ENCODE measurements at regions not wholly inside any gene's neighbourhood (a gene's known extent, or its start where the extent isn't known, plus 50 kb on each side); places are given as distances from the start of the nearest gene placed in this dataset.

GRCh38 chr5:115413651-115414050 is 117.2 kb upstream of the CCDC112 start:
- Histone ChIP-seq H3K9me3 (ENCODE audit: control insufficient read depth, low read depth, low read length) (no peaks in the 10 kb centered on the region), H3K36me3 (ENCODE audit: control insufficient read depth, insufficient read depth, low read length) (no peaks in the 10 kb centered on the region), H3K4me1 (ENCODE audit: control insufficient read depth, insufficient read depth, low read length) (peaks cover 8% of the 10 kb centered on the region), H3K27me3 (ENCODE audit: control insufficient read depth, insufficient read depth, low read length) (no peaks in the 10 kb centered on the region), H3K27ac (ENCODE audit: low read length) (peak overlapping the region; percentile 81), H3K4me3 (ENCODE audit: low read length) (no peak overlapping the region)
- DNase-seq: no peak
- no CpG with 5 or more reads among the region's 1 CpG for WGBS (ENCODE audit: insufficient coverage, low lambda C conversion rate)

DNA sequence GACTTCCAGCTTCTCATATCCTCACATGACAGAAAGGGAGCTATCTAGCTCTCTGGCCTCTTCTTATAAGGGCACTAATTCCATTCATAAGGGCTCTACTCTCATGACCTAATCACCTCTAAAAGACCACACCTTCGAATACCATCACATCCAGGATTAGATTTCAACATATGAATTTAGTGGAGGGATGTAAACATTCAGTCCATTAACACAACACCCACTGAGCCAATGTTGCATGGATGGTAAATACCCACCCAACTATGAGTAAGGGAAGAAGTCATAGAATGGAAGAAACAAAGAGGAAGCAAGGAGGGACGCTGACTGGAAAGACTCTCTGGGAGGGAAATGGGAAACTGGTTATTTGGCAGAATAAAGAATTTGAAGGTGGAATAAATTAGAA is 112.6 kb upstream of the CCDC112 start:
- Histone ChIP-seq H3K27ac (ENCODE audit: low read length) (no peak overlapping the region), H3K4me3 (ENCODE audit: low read length) (no peak overlapping the region), H3K27me3 (ENCODE audit: control insufficient read depth, insufficient read depth, low read length) (no peaks in the 10 kb centered on the region), H3K9me3 (ENCODE audit: control insufficient read depth, low read depth, low read length) (no peaks in the 10 kb centered on the region), H3K4me1 (ENCODE audit: control insufficient read depth, insufficient read depth, low read length) (no peaks in the 10 kb centered on the region), H3K36me3 (ENCODE audit: control insufficient read depth, insufficient read depth, low read length) (no peaks in the 10 kb centered on the region)
- DNase-seq: no peak
- WGBS (ENCODE audit: insufficient coverage, low lambda C conversion rate): 87% methylated on average over 2 of the region's 2 CpGs

DNA sequence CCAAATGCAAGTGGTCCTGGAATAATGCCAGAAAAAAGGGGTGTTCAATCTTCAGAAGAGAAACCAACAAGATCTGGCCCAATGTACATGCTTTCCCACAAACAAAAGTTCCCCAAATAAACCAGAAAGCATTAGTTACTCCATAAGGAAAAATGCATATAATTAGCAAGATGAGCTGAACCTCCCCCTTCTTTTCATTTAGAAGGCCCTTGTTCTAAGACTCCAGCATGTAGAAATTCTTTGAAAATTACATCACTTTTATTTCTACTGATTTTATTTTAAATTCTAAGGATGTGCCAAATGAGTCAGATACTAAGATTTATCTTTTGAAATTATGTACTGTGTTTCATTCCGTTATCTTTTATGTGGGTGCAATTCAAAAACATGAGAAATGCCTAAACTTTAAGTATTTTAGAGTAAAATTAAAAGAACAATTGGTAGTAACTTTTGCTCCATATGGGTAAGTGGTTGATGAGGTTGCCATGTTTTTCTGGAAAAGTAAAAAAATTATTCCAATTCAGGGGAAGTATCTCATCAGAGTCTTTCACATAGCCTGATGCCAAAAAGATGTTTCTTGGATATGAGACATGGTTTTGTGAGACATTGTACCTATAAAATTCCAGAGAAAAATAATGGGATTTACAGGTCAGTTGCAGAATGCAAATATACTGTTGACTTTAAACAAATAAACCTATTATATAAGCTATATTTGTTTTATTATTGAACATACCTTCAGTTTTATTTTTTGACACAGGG is 106.5 kb upstream of the CCDC112 start:
- 80% methylated on average over 1 of the region's 1 CpG for WGBS (ENCODE audit: insufficient coverage, low lambda C conversion rate)
- H3K36me3 ChIP-seq (ENCODE audit: control insufficient read depth, insufficient read depth, low read length): no peaks in the 10 kb centered on the region
- H3K27ac ChIP-seq (ENCODE audit: low read length): no peak overlapping the region
- H3K4me1 ChIP-seq (ENCODE audit: control insufficient read depth, insufficient read depth, low read length): no peaks in the 10 kb centered on the region
- no peak for DNase-seq
- H3K9me3 ChIP-seq (ENCODE audit: control insufficient read depth, low read depth, low read length): no peaks in the 10 kb centered on the region
- no peaks in the 10 kb centered on the region for H3K27me3 ChIP-seq (ENCODE audit: control insufficient read depth, insufficient read depth, low read length)
- H3K4me3 ChIP-seq (ENCODE audit: low read length): no peak overlapping the region

DNA sequence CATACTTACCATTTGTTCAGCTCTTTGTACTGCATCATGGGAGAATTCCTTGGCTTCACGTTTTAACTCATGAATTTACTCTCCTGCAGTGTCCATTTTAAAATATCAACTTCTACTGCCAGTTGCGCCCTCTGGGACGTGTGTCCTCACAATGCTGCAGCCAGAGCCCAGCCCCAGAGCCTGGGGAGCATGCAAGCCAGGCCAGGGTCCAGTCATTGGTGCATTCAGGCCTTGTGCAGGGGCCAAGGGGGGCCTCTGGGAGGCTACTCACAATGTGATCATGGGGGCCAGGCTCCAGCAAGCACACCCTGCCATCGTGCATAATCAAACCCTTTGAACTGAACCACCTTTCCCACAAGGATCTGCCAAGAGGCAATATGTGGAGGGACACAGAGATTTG is 105.6 kb upstream of the CCDC112 start:
- no peak overlapping the region for H3K4me3 ChIP-seq (ENCODE audit: low read length)
- H3K4me1 ChIP-seq (ENCODE audit: control insufficient read depth, insufficient read depth, low read length): no peaks in the 10 kb centered on the region
- H3K27me3 ChIP-seq (ENCODE audit: control insufficient read depth, insufficient read depth, low read length): no peaks in the 10 kb centered on the region
- H3K36me3 ChIP-seq (ENCODE audit: control insufficient read depth, insufficient read depth, low read length): no peaks in the 10 kb centered on the region
- 0% methylated on average over 1 of the region's 4 CpGs for WGBS (ENCODE audit: insufficient coverage, low lambda C conversion rate)
- no peak for DNase-seq
- H3K27ac ChIP-seq (ENCODE audit: low read length): no peak overlapping the region
- H3K9me3 ChIP-seq (ENCODE audit: control insufficient read depth, low read depth, low read length): no peaks in the 10 kb centered on the region

DNA sequence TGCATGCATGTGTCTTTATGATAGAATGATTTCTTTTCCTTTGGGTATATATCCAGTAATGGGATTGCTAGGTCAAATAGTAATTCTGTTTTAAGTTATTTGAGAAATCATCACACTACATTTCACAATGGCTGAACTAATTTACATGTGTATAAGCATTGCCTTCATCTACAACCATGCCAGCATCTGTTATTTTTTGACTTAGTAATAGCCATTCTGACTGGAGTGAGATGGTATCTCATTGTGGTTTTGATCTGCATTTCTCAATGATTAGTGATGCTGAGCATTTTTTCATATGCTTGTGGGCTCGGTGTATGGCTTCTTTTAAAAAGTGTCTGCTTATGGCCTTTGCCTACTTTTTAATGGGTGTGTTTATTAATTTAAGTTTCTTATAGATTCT is 102.3 kb upstream of the CCDC112 start:
- no peaks in the 10 kb centered on the region for H3K9me3 ChIP-seq (ENCODE audit: control insufficient read depth, low read depth, low read length)
- H3K27ac ChIP-seq (ENCODE audit: low read length): no peak overlapping the region
- WGBS (ENCODE audit: insufficient coverage, low lambda C conversion rate): 86% methylated on average over 1 of the region's 1 CpG
- H3K4me1 ChIP-seq (ENCODE audit: control insufficient read depth, insufficient read depth, low read length): peaks cover 4% of the 10 kb centered on the region
- no peaks in the 10 kb centered on the region for H3K36me3 ChIP-seq (ENCODE audit: control insufficient read depth, insufficient read depth, low read length)
- no peak for DNase-seq
- H3K4me3 ChIP-seq (ENCODE audit: low read length): no peak overlapping the region
- no peaks in the 10 kb centered on the region for H3K27me3 ChIP-seq (ENCODE audit: control insufficient read depth, insufficient read depth, low read length)

GRCh38 chr5:115396688-115397087 is 100.2 kb upstream of the CCDC112 start:
- WGBS (ENCODE audit: insufficient coverage, low lambda C conversion rate): 100% methylated on average over 1 of the region's 2 CpGs
- no peaks in the 10 kb centered on the region for H3K9me3 ChIP-seq (ENCODE audit: control insufficient read depth, low read depth, low read length)
- no peak overlapping the region for H3K4me3 ChIP-seq (ENCODE audit: low read length)
- H3K27ac ChIP-seq (ENCODE audit: low read length): no peak overlapping the region
- no peaks in the 10 kb centered on the region for H3K27me3 ChIP-seq (ENCODE audit: control insufficient read depth, insufficient read depth, low read length)
- DNase-seq: no peak
- H3K36me3 ChIP-seq (ENCODE audit: control insufficient read depth, insufficient read depth, low read length): no peaks in the 10 kb centered on the region
- H3K4me1 ChIP-seq (ENCODE audit: control insufficient read depth, insufficient read depth, low read length): peaks cover 4% of the 10 kb centered on the region

DNA sequence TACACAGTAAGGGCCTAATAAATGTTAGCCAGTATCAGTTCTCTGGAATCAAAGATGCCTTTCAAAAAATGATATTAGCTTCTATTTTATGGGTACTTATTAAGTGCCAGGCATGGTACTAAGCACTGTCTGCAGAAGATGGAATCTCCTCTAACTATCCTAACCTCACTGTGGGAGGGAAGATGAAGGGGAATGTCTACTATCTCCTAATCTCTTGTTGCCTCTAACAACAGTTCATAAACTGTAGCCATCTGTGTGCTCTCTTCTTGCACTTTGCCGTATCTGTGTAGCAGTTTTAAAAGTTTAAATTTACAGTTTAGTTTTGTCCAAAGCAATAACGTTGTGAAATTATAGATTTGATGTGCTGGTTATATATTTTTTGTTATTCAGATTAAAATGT is 99.6 kb upstream of the CCDC112 start:
- peaks cover 4% of the 10 kb centered on the region for H3K4me1 ChIP-seq (ENCODE audit: control insufficient read depth, insufficient read depth, low read length)
- no peak overlapping the region for H3K27ac ChIP-seq (ENCODE audit: low read length)
- H3K4me3 ChIP-seq (ENCODE audit: low read length): no peak overlapping the region
- no peaks in the 10 kb centered on the region for H3K36me3 ChIP-seq (ENCODE audit: control insufficient read depth, insufficient read depth, low read length)
- H3K9me3 ChIP-seq (ENCODE audit: control insufficient read depth, low read depth, low read length): no peaks in the 10 kb centered on the region
- WGBS (ENCODE audit: insufficient coverage, low lambda C conversion rate): 25% methylated on average over 2 of the region's 2 CpGs
- peak in 1 of 2 donors; percentile 26 for DNase-seq
- no peaks in the 10 kb centered on the region for H3K27me3 ChIP-seq (ENCODE audit: control insufficient read depth, insufficient read depth, low read length)

DNA sequence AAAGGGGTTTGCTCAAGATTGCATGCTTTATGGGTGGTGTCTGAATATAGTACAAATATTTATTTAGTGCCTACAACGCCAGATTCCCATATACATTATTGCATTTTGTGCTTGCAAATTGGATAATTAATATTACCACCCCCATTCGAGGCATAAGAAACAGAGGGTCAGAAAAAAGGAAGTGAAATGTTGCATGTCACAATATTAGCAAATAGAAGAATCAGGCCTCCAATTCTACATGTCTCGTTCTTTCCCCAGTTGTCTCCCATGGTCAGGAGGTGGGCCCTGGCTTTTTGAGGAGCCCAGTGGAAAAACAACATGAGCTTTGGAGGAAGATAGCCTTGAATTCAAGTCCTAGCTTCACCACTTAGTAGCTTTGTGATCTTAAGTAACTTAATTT is 98.1 kb upstream of the CCDC112 start:
- no peaks in the 10 kb centered on the region for H3K9me3 ChIP-seq (ENCODE audit: control insufficient read depth, low read depth, low read length)
- no peaks in the 10 kb centered on the region for H3K27me3 ChIP-seq (ENCODE audit: control insufficient read depth, insufficient read depth, low read length)
- DNase-seq: no peak
- no peaks in the 10 kb centered on the region for H3K36me3 ChIP-seq (ENCODE audit: control insufficient read depth, insufficient read depth, low read length)
- H3K4me3 ChIP-seq (ENCODE audit: low read length): no peak overlapping the region
- H3K27ac ChIP-seq (ENCODE audit: low read length): no peak overlapping the region
- WGBS (ENCODE audit: insufficient coverage, low lambda C conversion rate): 80% methylated on average over 1 of the region's 3 CpGs
- peaks cover 4% of the 10 kb centered on the region for H3K4me1 ChIP-seq (ENCODE audit: control insufficient read depth, insufficient read depth, low read length)

DNA sequence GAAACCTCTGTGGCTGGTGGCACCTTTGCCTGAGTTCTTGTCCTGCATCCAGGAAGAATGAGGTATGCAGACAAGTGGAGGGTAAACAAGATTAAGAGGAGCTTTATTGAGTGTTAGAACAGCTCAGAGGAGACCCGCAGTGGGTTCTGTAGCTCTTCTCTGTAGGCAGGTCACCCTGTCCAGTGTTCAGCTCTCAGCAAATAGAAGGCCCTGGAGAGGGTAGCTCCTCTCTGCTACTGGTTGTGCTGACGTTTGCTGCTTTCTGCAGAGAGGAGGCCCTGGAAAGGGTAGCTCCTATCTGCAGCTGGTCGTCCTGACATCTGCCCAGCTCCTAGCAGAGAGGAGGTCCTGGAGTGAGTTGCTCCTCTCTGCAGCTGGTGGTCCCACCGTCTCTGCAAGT is 96.8 kb upstream of the CCDC112 start:
- Histone ChIP-seq H3K4me1 (ENCODE audit: control insufficient read depth, insufficient read depth, low read length) (peaks cover 4% of the 10 kb centered on the region), H3K9me3 (ENCODE audit: control insufficient read depth, low read depth, low read length) (no peaks in the 10 kb centered on the region), H3K27ac (ENCODE audit: low read length) (no peak overlapping the region), H3K27me3 (ENCODE audit: control insufficient read depth, insufficient read depth, low read length) (no peaks in the 10 kb centered on the region), H3K36me3 (ENCODE audit: control insufficient read depth, insufficient read depth, low read length) (no peaks in the 10 kb centered on the region), H3K4me3 (ENCODE audit: low read length) (no peak overlapping the region)
- WGBS (ENCODE audit: insufficient coverage, low lambda C conversion rate): no CpG with 5 or more reads among the region's 4 CpGs
- peak in 1 of 2 donors; percentile 27 for DNase-seq

DNA sequence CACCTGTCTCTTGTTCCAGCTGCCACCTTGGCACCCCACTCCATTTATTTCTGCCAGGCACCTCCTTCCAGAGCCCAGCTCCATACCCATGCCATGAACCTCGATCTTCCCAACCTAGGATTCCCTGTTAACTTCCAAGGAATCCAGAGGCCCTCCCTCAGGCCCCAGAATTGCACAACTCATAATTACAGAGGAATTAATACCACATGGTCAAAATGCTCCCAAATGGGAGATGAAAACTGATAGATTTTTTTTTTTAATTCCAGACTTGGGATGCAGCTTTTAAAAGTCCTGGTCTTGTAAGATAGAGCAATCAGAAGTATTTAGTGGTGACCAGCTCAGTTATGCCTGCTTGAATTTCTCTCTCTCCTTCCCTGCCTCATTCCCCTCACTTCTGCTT is 96.2 kb upstream of the CCDC112 start:
- Histone ChIP-seq H3K27me3 (ENCODE audit: control insufficient read depth, insufficient read depth, low read length) (no peaks in the 10 kb centered on the region), H3K4me3 (ENCODE audit: low read length) (no peak overlapping the region), H3K27ac (ENCODE audit: low read length) (no peak overlapping the region), H3K9me3 (ENCODE audit: control insufficient read depth, low read depth, low read length) (no peaks in the 10 kb centered on the region), H3K36me3 (ENCODE audit: control insufficient read depth, insufficient read depth, low read length) (no peaks in the 10 kb centered on the region), H3K4me1 (ENCODE audit: control insufficient read depth, insufficient read depth, low read length) (peaks cover 4% of the 10 kb centered on the region)
- no CpG with 5 or more reads among the region's 1 CpG for WGBS (ENCODE audit: insufficient coverage, low lambda C conversion rate)
- no peak for DNase-seq

DNA sequence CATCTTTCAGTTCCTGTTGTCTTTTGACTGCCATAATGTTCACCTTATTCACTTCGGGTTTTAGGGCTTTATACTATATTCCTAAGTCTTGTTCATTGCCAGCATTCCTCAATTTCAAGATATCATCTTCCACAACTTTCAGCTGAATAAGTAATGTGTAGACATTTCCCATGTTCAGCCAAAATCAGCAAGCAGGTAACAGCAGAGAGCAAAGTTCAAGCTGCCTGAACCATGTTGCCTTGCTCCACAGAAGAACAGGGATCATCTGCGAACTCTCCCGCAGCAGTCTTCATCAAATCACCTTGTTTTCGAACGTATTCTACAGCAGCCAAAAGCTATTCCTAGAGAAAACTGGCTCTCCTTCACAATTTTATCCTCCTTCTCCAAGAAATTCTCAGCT is 95.3 kb upstream of the CCDC112 start:
- WGBS (ENCODE audit: insufficient coverage, low lambda C conversion rate): 94% methylated on average over 2 of the region's 5 CpGs
- Histone ChIP-seq H3K4me1 (ENCODE audit: control insufficient read depth, insufficient read depth, low read length) (peaks cover 4% of the 10 kb centered on the region), H3K9me3 (ENCODE audit: control insufficient read depth, low read depth, low read length) (no peaks in the 10 kb centered on the region), H3K27ac (ENCODE audit: low read length) (no peak overlapping the region), H3K4me3 (ENCODE audit: low read length) (no peak overlapping the region), H3K36me3 (ENCODE audit: control insufficient read depth, insufficient read depth, low read length) (no peaks in the 10 kb centered on the region), H3K27me3 (ENCODE audit: control insufficient read depth, insufficient read depth, low read length) (no peaks in the 10 kb centered on the region)
- no peak for DNase-seq

Measured in large intestine (tissue), 3 donors.